Left ventricle myocardium inferior (tissue), 1 donor: ENCODE measurements at regions not wholly inside any gene's neighbourhood (a gene's known extent, or its start where the extent isn't known, plus 50 kb on each side); places are given as distances from the start of the nearest gene placed in this dataset.
"Not testable (repeated sequence)": the region's sequence is repeated elsewhere in the genome, so short reads cannot be mapped to it uniquely, and the experiment has no call there.

Experiments used
- DNase-seq: peaks from one replicate; pipeline ENCODE4 v3.0.0-alpha.2; 2020
- H3K27ac ChIP-seq: fragments of 200-600 bp; replicated peaks from 2 replicates; pipeline ENCODE4 v1.8.0; 2021
- H3K27me3 ChIP-seq: fragments of 200-600 bp; 2 replicates; pipeline ENCODE4 v1.8.0; 2021; ENCODE audit warnings: low read depth
- H3K36me3 ChIP-seq: fragments of 200-600 bp; 2 replicates; pipeline ENCODE4 v1.8.0; 2021
- H3K4me1 ChIP-seq: fragments of 200-600 bp; 2 replicates; pipeline ENCODE4 v1.8.0; 2021
- H3K4me3 ChIP-seq: fragments of 200-600 bp; 2 replicates; pipeline ENCODE4 v1.8.0; 2021; ENCODE audit warnings: mild to moderate bottlenecking, moderate library complexity
- H3K9me3 ChIP-seq: fragments of 200-600 bp; replicated peaks from 2 replicates; pipeline ENCODE4 v1.8.0; 2021
- intact Hi-C: fragments of 100-400 bp; cut with micrococcal nuclease; formaldehyde crosslinking; loops from one replicate; pipeline ENCODE4 v1.11.0; 2022
- TF ChIP-seq, protein P1 (sequence below): fragments of 200-600 bp; IDR thresholded peaks from 2 replicates; pipeline ENCODE4 v1.8.0; 2021; ENCODE audit warnings: antibody characterized with exemption, mild to moderate bottlenecking, borderline replicate concordance
- donor health status: DM: no; HTN: yes; CAD: no; lungs with severe emphysema.

DNA sequence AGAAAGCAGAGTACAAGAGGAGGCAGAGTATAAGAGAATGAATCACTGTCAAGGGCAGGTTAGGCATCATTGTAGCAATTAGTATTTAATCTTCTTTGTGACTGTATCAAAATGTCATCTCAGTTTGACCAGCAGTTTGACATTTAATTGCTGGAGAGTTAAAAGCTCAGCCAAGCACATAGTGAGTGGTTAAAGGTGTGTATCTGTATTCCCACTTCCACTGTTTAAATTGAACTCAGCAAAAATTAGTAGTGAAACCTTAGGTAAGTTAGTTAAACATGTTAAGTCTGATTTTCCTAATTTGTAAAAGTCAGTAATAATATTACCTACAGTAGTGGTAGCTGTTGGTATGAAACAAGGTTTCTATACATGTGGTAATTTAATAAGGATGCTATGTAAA, 296.4 kb upstream of the MBL2 start:
- DNase-seq, result no peak
- H3K27me3 ChIP-seq, result no peaks in the 10 kb centered on the region
- H3K27ac ChIP-seq, result no peak overlapping the region
- intact Hi-C loops, result no loop called here
- TF ChIP-seq, protein P1, sequence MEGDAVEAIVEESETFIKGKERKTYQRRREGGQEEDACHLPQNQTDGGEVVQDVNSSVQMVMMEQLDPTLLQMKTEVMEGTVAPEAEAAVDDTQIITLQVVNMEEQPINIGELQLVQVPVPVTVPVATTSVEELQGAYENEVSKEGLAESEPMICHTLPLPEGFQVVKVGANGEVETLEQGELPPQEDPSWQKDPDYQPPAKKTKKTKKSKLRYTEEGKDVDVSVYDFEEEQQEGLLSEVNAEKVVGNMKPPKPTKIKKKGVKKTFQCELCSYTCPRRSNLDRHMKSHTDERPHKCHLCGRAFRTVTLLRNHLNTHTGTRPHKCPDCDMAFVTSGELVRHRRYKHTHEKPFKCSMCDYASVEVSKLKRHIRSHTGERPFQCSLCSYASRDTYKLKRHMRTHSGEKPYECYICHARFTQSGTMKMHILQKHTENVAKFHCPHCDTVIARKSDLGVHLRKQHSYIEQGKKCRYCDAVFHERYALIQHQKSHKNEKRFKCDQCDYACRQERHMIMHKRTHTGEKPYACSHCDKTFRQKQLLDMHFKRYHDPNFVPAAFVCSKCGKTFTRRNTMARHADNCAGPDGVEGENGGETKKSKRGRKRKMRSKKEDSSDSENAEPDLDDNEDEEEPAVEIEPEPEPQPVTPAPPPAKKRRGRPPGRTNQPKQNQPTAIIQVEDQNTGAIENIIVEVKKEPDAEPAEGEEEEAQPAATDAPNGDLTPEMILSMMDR, result no peak
- no peaks in the 10 kb centered on the region for H3K36me3 ChIP-seq
- no peaks in the 10 kb centered on the region for H3K4me1 ChIP-seq
- no peaks in the 10 kb centered on the region for H3K9me3 ChIP-seq
- no peak overlapping the region for H3K4me3 ChIP-seq

DNA sequence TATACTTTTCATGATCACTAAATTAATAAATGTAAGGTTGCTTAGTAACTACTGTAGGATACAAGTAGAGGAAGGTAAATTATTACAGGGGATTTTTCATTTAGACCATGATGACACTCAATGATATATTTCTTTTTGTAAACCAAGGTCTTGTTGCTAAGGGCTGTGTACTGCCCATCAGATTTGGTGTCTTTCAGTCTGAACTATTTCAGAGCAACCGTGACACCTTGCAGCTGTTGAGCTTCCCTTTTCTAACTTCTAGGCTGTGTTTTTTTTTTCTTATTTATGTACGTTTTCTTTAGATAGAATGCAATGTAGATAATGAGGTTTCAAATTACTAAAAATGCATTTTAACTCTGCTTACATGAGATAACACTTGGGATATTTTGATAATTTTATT, 292.0 kb upstream of the MBL2 start:
- Histone ChIP-seq H3K27ac (no peak overlapping the region), H3K9me3 (no peaks in the 10 kb centered on the region), H3K4me3 (no peak overlapping the region), H3K4me1 (no peaks in the 10 kb centered on the region), H3K36me3 (no peaks in the 10 kb centered on the region), H3K27me3 (no peaks in the 10 kb centered on the region)
- intact Hi-C loops, result no loop called here
- TF ChIP-seq, protein P1, result no peak
- DNase-seq, result no peak

- intact Hi-C loops, result no loop called here
- Histone ChIP-seq H3K4me1 (no peaks in the 10 kb centered on the region), H3K36me3 (no peaks in the 10 kb centered on the region), H3K27me3 (no peaks in the 10 kb centered on the region), H3K27ac (no peak overlapping the region), H3K4me3 (no peak overlapping the region), H3K9me3 (peaks cover 6% of the 10 kb centered on the region)
- DNase-seq, result no peak
- TF ChIP-seq, protein P1, result no peak
Measured at GRCh38 chr10:53063805-53064204, 291.2 kb upstream of the MBL2 start.

DNA sequence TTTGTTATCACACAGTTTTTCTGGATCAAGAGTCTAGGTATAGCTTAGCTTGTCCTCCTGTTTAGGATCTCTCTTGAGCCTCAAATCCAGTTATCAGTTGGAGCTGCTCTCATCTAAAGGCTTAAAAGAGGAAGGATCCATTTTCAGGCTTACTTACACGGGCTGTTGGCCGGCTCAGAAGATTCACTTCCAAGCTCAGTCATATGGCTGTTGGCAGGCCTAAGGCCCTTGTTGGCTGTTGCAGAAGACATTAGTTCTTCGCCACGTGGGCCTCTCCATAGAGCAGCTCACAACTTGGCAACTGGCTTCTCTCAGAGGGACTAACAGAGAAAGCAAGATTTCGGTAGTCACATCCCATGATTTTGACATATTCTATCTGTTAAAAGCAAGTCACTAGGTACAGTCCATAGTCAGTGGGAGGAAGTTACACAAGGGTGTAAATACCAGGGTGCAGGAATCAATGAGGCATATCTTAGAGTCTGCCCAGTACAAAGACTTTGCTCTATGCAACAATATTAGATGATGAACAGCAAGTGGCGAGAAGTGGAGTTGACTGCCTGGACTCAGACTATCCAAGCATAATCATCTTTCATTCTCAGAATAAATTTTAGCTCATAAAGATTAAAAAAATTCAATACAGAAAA, 280.1 kb upstream of the MBL2 start:
- Histone ChIP-seq H3K4me3 (no peak overlapping the region), H3K9me3 (no peaks in the 10 kb centered on the region), H3K27ac (no peak overlapping the region), H3K36me3 (no peaks in the 10 kb centered on the region), H3K4me1 (no peaks in the 10 kb centered on the region), H3K27me3 (no peaks in the 10 kb centered on the region)
- DNase-seq, result no peak
- intact Hi-C loops, result no loop called here
- TF ChIP-seq, protein P1, result no peak

DNA sequence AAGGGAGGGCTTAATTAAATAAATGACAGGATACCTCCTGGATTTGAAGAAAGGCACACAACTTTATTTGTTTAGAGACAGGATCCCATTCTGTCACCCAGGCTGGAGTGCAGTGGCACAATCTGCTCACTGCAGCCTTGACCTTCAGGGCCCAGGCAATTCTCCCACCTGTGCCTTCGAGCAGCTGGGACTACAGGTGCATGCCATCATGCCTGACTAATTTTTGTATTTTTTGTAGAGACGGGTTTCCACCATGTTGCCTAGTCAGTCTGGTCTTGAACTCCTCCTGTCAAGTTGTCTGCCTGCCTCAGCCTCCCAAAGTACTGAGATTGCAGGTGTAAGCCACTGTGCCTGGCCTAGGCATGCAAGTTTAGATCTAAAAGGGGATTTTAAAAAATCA, 272.7 kb upstream of the MBL2 start:
- no peaks in the 10 kb centered on the region for H3K36me3 ChIP-seq
- H3K27me3 ChIP-seq, result no peaks in the 10 kb centered on the region
- H3K4me3 ChIP-seq, result no peak overlapping the region
- H3K4me1 ChIP-seq, result no peaks in the 10 kb centered on the region
- H3K27ac ChIP-seq, result no peak overlapping the region
- intact Hi-C loops, result no loop called here
- DNase-seq, result no peak
- TF ChIP-seq, protein P1, result no peak
- no peaks in the 10 kb centered on the region for H3K9me3 ChIP-seq

GRCh38 chr10:53035823-53036222, 263.2 kb upstream of the MBL2 start:
- H3K27ac ChIP-seq, H3K4me3 ChIP-seq, intact Hi-C loops, H3K4me1 ChIP-seq, H3K9me3 ChIP-seq, H3K36me3 ChIP-seq, DNase-seq, H3K27me3 ChIP-seq: not testable (repeated sequence)
